Activated T-cell treated with anti-CD3 and anti-CD28 coated beads, Interleukin-2, amount 50 U/mL, for 72 hours (primary cell): ENCODE measurements at regions not wholly inside any gene's neighbourhood (a gene's known extent, or its start where the extent isn't known, plus 50 kb on each side); places are given as distances from the start of the nearest gene placed in this dataset.

ENCODE experiments used
- ATAC-seq, 2 donors: fragments of 150-1000 bp; cut with Tn5 transposase; replicated peaks in 1 of 2; 2 replicates each; pipeline ENCODE4 v1.10.0; 2021; ENCODE audit warnings: moderate library complexity in 2 of 2, mild to moderate bottlenecking in 1 of 2
- DNase-seq, 2 donors: peaks; one replicate each; pipeline ENCODE4 v3.0.0; 2021 to 2022; ENCODE audit warnings: mixed read lengths in 1 of 2
- H3K27ac Mint-ChIP-seq: one replicate; pipeline ENCODE4 v1.8.0; 2022; ENCODE audit warnings: mild to moderate bottlenecking, moderate library complexity, mixed read lengths
- H3K27me3 Mint-ChIP-seq: one replicate; pipeline ENCODE4 v1.8.0; 2022; ENCODE audit warnings: low read depth, mixed read lengths
- H3K36me3 Mint-ChIP-seq, 2 donors: one replicate each; pipeline ENCODE4 v1.8.0; 2022; ENCODE audit warnings: mixed read lengths in 2 of 2, mild to moderate bottlenecking in 1 of 2; ENCODE audit not compliant: insufficient read depth in 2 of 2
- H3K4me1 Mint-ChIP-seq: one replicate; pipeline ENCODE4 v1.8.0; 2022; ENCODE audit warnings: low read depth, mixed read lengths
- H3K4me3 Mint-ChIP-seq, 2 donors: one replicate each; pipeline ENCODE4 v1.8.0; 2022; ENCODE audit warnings: mild to moderate bottlenecking in 2 of 2, mixed read lengths in 2 of 2, moderate library complexity in 2 of 2
- H3K9me3 Mint-ChIP-seq, 2 donors: one replicate each; pipeline ENCODE4 v1.8.0; 2022; ENCODE audit warnings: mixed read lengths in 2 of 2

- no peaks in the 10 kb centered on the region for H3K36me3 Mint-ChIP-seq
- H3K9me3 Mint-ChIP-seq: no peaks in the 10 kb centered on the region
- H3K27me3 Mint-ChIP-seq: no peaks in the 10 kb centered on the region
- no peak overlapping the region for H3K27ac Mint-ChIP-seq
- ATAC-seq: no peak
- H3K4me1 Mint-ChIP-seq: no peaks in the 10 kb centered on the region
- no peak overlapping the region for H3K4me3 Mint-ChIP-seq
- no peak for DNase-seq
Measured at GRCh38 chr2:16080071-16080470, 139.7 kb downstream of the MYCN start.

GRCh38 chr2:16079637-16080036 lies 139.3 kb downstream of the MYCN start:
- no peak overlapping the region for H3K4me3 Mint-ChIP-seq
- H3K36me3 Mint-ChIP-seq: no peaks in the 10 kb centered on the region
- ATAC-seq (no peak), DNase-seq (no peak)
- H3K9me3 Mint-ChIP-seq: no peaks in the 10 kb centered on the region
- no peak overlapping the region for H3K27ac Mint-ChIP-seq
- H3K27me3 Mint-ChIP-seq: no peaks in the 10 kb centered on the region
- H3K4me1 Mint-ChIP-seq: no peaks in the 10 kb centered on the region

GRCh38 chr2:16077601-16078000 lies 137.3 kb downstream of the MYCN start:
- Mint-ChIP-seq H3K4me1 (no peaks in the 10 kb centered on the region), H3K4me3 (no peak overlapping the region), H3K9me3 (no peaks in the 10 kb centered on the region), H3K27ac (no peak overlapping the region), H3K27me3 (no peaks in the 10 kb centered on the region), H3K36me3 (no peaks in the 10 kb centered on the region)
- no peak for DNase-seq
- no peak for ATAC-seq

- Mint-ChIP-seq H3K4me1 (no peaks in the 10 kb centered on the region), H3K27ac (no peak overlapping the region), H3K27me3 (no peaks in the 10 kb centered on the region), H3K9me3 (no peaks in the 10 kb centered on the region), H3K4me3 (no peak overlapping the region), H3K36me3 (no peaks in the 10 kb centered on the region)
- DNase-seq (no peak), ATAC-seq (no peak)
Measured at GRCh38 chr2:16076911-16077310, 136.6 kb downstream of the MYCN start.

GRCh38 chr2:16075045-16076012 lies 135.0 kb downstream of the MYCN start:
- ATAC-seq (no peak), DNase-seq (no peak)
- H3K4me3 Mint-ChIP-seq: no peak overlapping the region
- H3K27ac Mint-ChIP-seq: no peak overlapping the region
- H3K27me3 Mint-ChIP-seq: no peaks in the 10 kb centered on the region
- no peaks in the 10 kb centered on the region for H3K4me1 Mint-ChIP-seq
- no peaks in the 10 kb centered on the region for H3K36me3 Mint-ChIP-seq
- no peaks in the 10 kb centered on the region for H3K9me3 Mint-ChIP-seq

GRCh38 chr2:16073921-16074425 lies 133.6 kb downstream of the MYCN start:
- DNase-seq: no peak
- no peak for ATAC-seq
- Mint-ChIP-seq H3K4me1 (no peaks in the 10 kb centered on the region), H3K4me3 (no peak overlapping the region), H3K27ac (no peak overlapping the region), H3K36me3 (no peaks in the 10 kb centered on the region), H3K27me3 (no peaks in the 10 kb centered on the region), H3K9me3 (no peaks in the 10 kb centered on the region)

- Mint-ChIP-seq H3K4me3 (no peak overlapping the region), H3K27ac (no peak overlapping the region), H3K4me1 (no peaks in the 10 kb centered on the region), H3K27me3 (no peaks in the 10 kb centered on the region), H3K36me3 (no peaks in the 10 kb centered on the region), H3K9me3 (no peaks in the 10 kb centered on the region)
- DNase-seq (no peak), ATAC-seq (no peak)
Measured at GRCh38 chr2:16073471-16073870, 133.1 kb downstream of the MYCN start.

- Mint-ChIP-seq H3K9me3 (no peaks in the 10 kb centered on the region), H3K4me1 (no peaks in the 10 kb centered on the region), H3K4me3 (no peak overlapping the region), H3K27ac (no peak overlapping the region), H3K27me3 (no peaks in the 10 kb centered on the region), H3K36me3 (no peaks in the 10 kb centered on the region)
- ATAC-seq (no peak), DNase-seq (no peak)
Measured at GRCh38 chr2:16072638-16073290, 132.4 kb downstream of the MYCN start.

GRCh38 chr2:16071865-16072637 lies 131.7 kb downstream of the MYCN start:
- Mint-ChIP-seq H3K27me3 (no peaks in the 10 kb centered on the region), H3K4me1 (no peaks in the 10 kb centered on the region), H3K27ac (no peak overlapping the region), H3K4me3 (no peak overlapping the region), H3K9me3 (no peaks in the 10 kb centered on the region), H3K36me3 (no peaks in the 10 kb centered on the region)
- DNase-seq: no peak
- no peak for ATAC-seq

- Mint-ChIP-seq H3K4me3 (no peak overlapping the region), H3K27ac (no peak overlapping the region), H3K9me3 (no peaks in the 10 kb centered on the region), H3K4me1 (no peaks in the 10 kb centered on the region), H3K36me3 (no peaks in the 10 kb centered on the region), H3K27me3 (no peaks in the 10 kb centered on the region)
- no peak for ATAC-seq
- no peak for DNase-seq
Measured at GRCh38 chr2:16071039-16071864, 130.9 kb downstream of the MYCN start.

- Mint-ChIP-seq H3K27me3 (no peaks in the 10 kb centered on the region), H3K27ac (no peak overlapping the region), H3K9me3 (no peaks in the 10 kb centered on the region), H3K4me3 (no peak overlapping the region), H3K4me1 (no peaks in the 10 kb centered on the region), H3K36me3 (no peaks in the 10 kb centered on the region)
- DNase-seq (no peak), ATAC-seq (no peak)
Measured at GRCh38 chr2:16070648-16070971, 130.3 kb downstream of the MYCN start.

GRCh38 chr2:16069933-16070647 lies 129.7 kb downstream of the MYCN start:
- Mint-ChIP-seq H3K4me1 (no peaks in the 10 kb centered on the region), H3K27ac (no peak overlapping the region), H3K4me3 (no peak overlapping the region), H3K36me3 (no peaks in the 10 kb centered on the region), H3K27me3 (no peaks in the 10 kb centered on the region), H3K9me3 (no peaks in the 10 kb centered on the region)
- DNase-seq (no peak), ATAC-seq (no peak)
